Left ventricle myocardium inferior (tissue), 1 donor: ENCODE measurements at regions not wholly inside any gene's neighbourhood (a gene's known extent, or its start where the extent isn't known, plus 50 kb on each side); places are given as distances from the start of the nearest gene placed in this dataset.

Source experiments
- DNase-seq: peaks from one replicate; pipeline ENCODE4 v3.0.0-alpha.2; 2020
- H3K27ac ChIP-seq: fragments of 200-600 bp; replicated peaks from 2 replicates; pipeline ENCODE4 v1.8.0; 2021
- H3K27me3 ChIP-seq: fragments of 200-600 bp; 2 replicates; pipeline ENCODE4 v1.8.0; 2021; ENCODE audit warnings: low read depth
- H3K36me3 ChIP-seq: fragments of 200-600 bp; 2 replicates; pipeline ENCODE4 v1.8.0; 2021
- H3K4me1 ChIP-seq: fragments of 200-600 bp; 2 replicates; pipeline ENCODE4 v1.8.0; 2021
- H3K4me3 ChIP-seq: fragments of 200-600 bp; 2 replicates; pipeline ENCODE4 v1.8.0; 2021; ENCODE audit warnings: mild to moderate bottlenecking, moderate library complexity
- H3K9me3 ChIP-seq: fragments of 200-600 bp; replicated peaks from 2 replicates; pipeline ENCODE4 v1.8.0; 2021
- CTCF ChIP-seq: fragments of 200-600 bp; IDR thresholded peaks from 2 replicates; pipeline ENCODE4 v1.8.0; 2021; ENCODE audit warnings: antibody characterized with exemption, mild to moderate bottlenecking, borderline replicate concordance
- intact Hi-C: fragments of 100-400 bp; cut with micrococcal nuclease; formaldehyde crosslinking; loops from one replicate; pipeline ENCODE4 v1.11.0; 2022
- donor health status: DM: no; HTN: yes; CAD: no; lungs with severe emphysema.

GRCh38 chr6:170463101-170463721 lies 89.9 kb downstream of the PSMB1 start:
- H3K27me3 ChIP-seq, result no peaks in the 10 kb centered on the region
- H3K9me3 ChIP-seq, result no peaks in the 10 kb centered on the region
- H3K4me1 ChIP-seq, result peaks cover 20% of the 10 kb centered on the region
- no peak for TF ChIP-seq CTCF
- intact Hi-C loops, result no loop called here
- no peak overlapping the region for H3K4me3 ChIP-seq
- no peak for DNase-seq
- no peaks in the 10 kb centered on the region for H3K36me3 ChIP-seq
- no peak overlapping the region for H3K27ac ChIP-seq

- H3K4me1 ChIP-seq, result peaks cover 21% of the 10 kb centered on the region
- no peaks in the 10 kb centered on the region for H3K36me3 ChIP-seq
- H3K4me3 ChIP-seq, result no peak overlapping the region
- H3K27me3 ChIP-seq, result no peaks in the 10 kb centered on the region
- intact Hi-C loops, result no loop called here
- no peak overlapping the region for H3K27ac ChIP-seq
- no peak for DNase-seq
- no peak for TF ChIP-seq CTCF
- no peaks in the 10 kb centered on the region for H3K9me3 ChIP-seq
Measured at GRCh38 chr6:170462366-170463020, 90.6 kb downstream of the PSMB1 start.

GRCh38 chr6:170461556-170462365 lies 91.3 kb downstream of the PSMB1 start:
- H3K9me3 ChIP-seq, result no peaks in the 10 kb centered on the region
- H3K27ac ChIP-seq, result no peak overlapping the region
- H3K4me1 ChIP-seq, result peaks cover 29% of the 10 kb centered on the region
- intact Hi-C loops, result no loop called here
- TF ChIP-seq CTCF, result no peak
- H3K27me3 ChIP-seq, result no peaks in the 10 kb centered on the region
- no peak for DNase-seq
- no peaks in the 10 kb centered on the region for H3K36me3 ChIP-seq
- no peak overlapping the region for H3K4me3 ChIP-seq

- intact Hi-C loops, result no loop called here
- H3K36me3 ChIP-seq, result no peaks in the 10 kb centered on the region
- no peak for DNase-seq
Measured at GRCh38 chr6:170461111-170461510, 92.0 kb downstream of the PSMB1 start.

More at GRCh38 chr6:170461111-170461510, 92.0 kb downstream of the PSMB1 start:
- Histone ChIP-seq H3K4me3 (no peak overlapping the region), H3K4me1 (peaks cover 29% of the 10 kb centered on the region), H3K9me3 (no peaks in the 10 kb centered on the region), H3K27me3 (no peaks in the 10 kb centered on the region), H3K27ac (no peak overlapping the region)
- no peak for TF ChIP-seq CTCF
